ENCODE measurements at regions not wholly inside any gene's neighbourhood (a gene's known extent, or its start where the extent isn't known, plus 50 kb on each side); places are given as distances from the start of the nearest gene placed in this dataset.

GRCh38 chr11:15723966-15724365, 609.2 kb downstream of the INSC start:
- Histone ChIP-seq H3K9me3 (no peaks in the 10 kb centered on the region), H3K27me3 (no peaks in the 10 kb centered on the region), H3K4me3 (replicated peaks in 1 of 3) (no peak overlapping the region), H3K4me1 (peaks cover 16 to 27% of the 10 kb centered on the region in 2 donors), H3K27ac (no peak overlapping the region), H3K36me3 (no peaks in the 10 kb centered on the region)
- TF ChIP-seq CTCF (IDR thresholded peaks at IDR 0.05) = no peak
- no peak for TF ChIP-seq POLR2A (IDR thresholded peaks at IDR 0.05)
- no peak for DNase-seq
- intact Hi-C loops (cut with DNase I) = no loop called here

- no peak for DNase-seq
- H3K4me3 ChIP-seq (replicated peaks in 1 of 3) = no peak overlapping the region
- intact Hi-C loops (cut with DNase I) = no loop called here
- H3K9me3 ChIP-seq = no peaks in the 10 kb centered on the region
- peaks cover 16 to 27% of the 10 kb centered on the region in 2 donors for H3K4me1 ChIP-seq
- no peaks in the 10 kb centered on the region for H3K27me3 ChIP-seq
- H3K27ac ChIP-seq = no peak overlapping the region
- H3K36me3 ChIP-seq = no peaks in the 10 kb centered on the region
- TF ChIP-seq CTCF (IDR thresholded peaks at IDR 0.05) = no peak
- TF ChIP-seq POLR2A (IDR thresholded peaks at IDR 0.05) = no peak
- WGBS, 2 donors = 79 to 90% methylated on average over 3 of the region's 3 CpGs
These were observed 609.9 kb downstream of the INSC start for GRCh38 chr11:15724601-15725000.

GRCh38 chr11:15725246-15725645, 610.5 kb downstream of the INSC start:
- 68 to 83% methylated on average over 2 of the region's 2 CpGs for WGBS, 2 donors
- H3K27ac ChIP-seq = peak overlapping the region in 1 of 3 donors; percentile 65

GRCh38 chr11:15726221-15726746, 611.6 kb downstream of the INSC start:
- WGBS, 2 donors = 37 to 57% methylated on average over 3 of the region's 3 CpGs
- intact Hi-C loops (cut with DNase I) = no loop called here
- Histone ChIP-seq H3K27me3 (no peaks in the 10 kb centered on the region), H3K36me3 (no peaks in the 10 kb centered on the region), H3K4me3 (replicated peaks in 1 of 3) (no peak overlapping the region), H3K27ac (peak overlapping the region in 1 of 3 donors; percentile 24), H3K9me3 (no peaks in the 10 kb centered on the region), H3K4me1 (peaks cover 16 to 27% of the 10 kb centered on the region in 2 donors)
- no peak for DNase-seq
- TF ChIP-seq POLR2A (IDR thresholded peaks at IDR 0.05) (no peak), CTCF (IDR thresholded peaks at IDR 0.05) (no peak)

More at GRCh38 chr11:15725246-15725645, 610.5 kb downstream of the INSC start:
- DNase-seq = no peak
- H3K4me3 ChIP-seq (replicated peaks in 1 of 3) = no peak overlapping the region
- H3K27me3 ChIP-seq = no peaks in the 10 kb centered on the region
- no peaks in the 10 kb centered on the region for H3K36me3 ChIP-seq
- intact Hi-C loops (cut with DNase I) = no loop called here
- H3K4me1 ChIP-seq = peaks cover 16 to 27% of the 10 kb centered on the region in 2 donors
- TF ChIP-seq POLR2A (IDR thresholded peaks at IDR 0.05) = no peak
- no peak for TF ChIP-seq CTCF (IDR thresholded peaks at IDR 0.05)
- no peaks in the 10 kb centered on the region for H3K9me3 ChIP-seq

GRCh38 chr11:15726893-15727519, 612.3 kb downstream of the INSC start:
- WGBS, 2 donors = 40 to 45% methylated on average over 2 of the region's 2 CpGs
- no peaks in the 10 kb centered on the region for H3K27me3 ChIP-seq
- peak in 1 of 2 donors; percentile 7 for DNase-seq
- H3K4me3 ChIP-seq (replicated peaks in 1 of 3) = no peak overlapping the region
- H3K9me3 ChIP-seq = no peaks in the 10 kb centered on the region
- peak overlapping the region in 2 of 3 donors; percentile 13 to 24 for H3K27ac ChIP-seq
- peak in 1 of 6 experiments; percentile 4 for TF ChIP-seq CTCF (IDR thresholded peaks at IDR 0.05)
- no peak for TF ChIP-seq POLR2A (IDR thresholded peaks at IDR 0.05)
- H3K36me3 ChIP-seq = no peaks in the 10 kb centered on the region
- H3K4me1 ChIP-seq = peaks cover 16 to 27% of the 10 kb centered on the region in 2 donors
- intact Hi-C loops (cut with DNase I) = no loop called here
